AG04449 (cell line): ENCODE measurements at regions not wholly inside any gene's neighbourhood (a gene's known extent, or its start where the extent isn't known, plus 50 kb on each side); places are given as distances from the start of the nearest gene placed in this dataset.

Experiments
- CTCF ChIA-PET: fragments of 350-600 bp; formaldehyde crosslinking; extraction: SDS; loops from one replicate; lab custom pipeline; 2021; ENCODE audit warnings: antibody characterized with exemption; lab: Yijun Ruan, JAX
- POLR2A ChIA-PET: fragments of 400-600, 350-600 bp; formaldehyde crosslinking; extraction: SDS; loops from one replicate; lab custom pipeline; 2020; ENCODE audit warnings: antibody characterized with exemption, inconsistent platforms; lab: Yijun Ruan, JAX
- DNase-seq: peaks from one replicate; pipeline ENCODE4 v3.0.0-alpha.2; 2010; ENCODE audit warnings: low read depth, low spot score
- H3K4me3 ChIP-seq: 2 replicates; pipeline ENCODE4 v1.5.1; 2011; ENCODE audit warnings: low read depth, mild to moderate bottlenecking, control low read depth, low read length
- CTCF ChIP-seq: IDR thresholded peaks from one replicate; pipeline ENCODE4 v1.5.1; 2011; ENCODE audit warnings: mild to moderate bottlenecking, moderate library complexity, low read length, control low read depth, inconsistent platforms; ENCODE audit not compliant: insufficient read depth; ENCODE audit errors: missing control alignments

- no peak for TF ChIP-seq CTCF
- CTCF ChIA-PET = interaction anchor here (1.1 kb wide), 1 partner anchor 19 kb away, joined by 3 read pairs; no protein-coding TSS in a partner anchor
- DNase-seq = peak; percentile 54
- H3K4me3 ChIP-seq = no peak overlapping the region
- POLR2A ChIA-PET = interaction anchor here (1.0 kb wide), 1 partner anchor 10 kb away, joined by 3 read pairs; no protein-coding TSS in a partner anchor
Observed at GRCh38 chr12:105451211-105451610, 120.7 kb downstream of the C12orf75 start.

GRCh38 chr12:105451798-105452197 is 121.3 kb downstream of the C12orf75 start:
- POLR2A ChIA-PET = no interaction called here
- no peak overlapping the region for H3K4me3 ChIP-seq
- no peak for TF ChIP-seq CTCF
- no peak for DNase-seq
- CTCF ChIA-PET = no interaction called here

- DNase-seq = no peak
- H3K4me3 ChIP-seq = no peak overlapping the region
- POLR2A ChIA-PET = no interaction called here
- no peak for TF ChIP-seq CTCF
- CTCF ChIA-PET = no interaction called here
Observed at GRCh38 chr12:105453316-105453715, 122.8 kb downstream of the C12orf75 start.

- DNase-seq = no peak
- no peak overlapping the region for H3K4me3 ChIP-seq
- CTCF ChIA-PET = interaction anchor here (0.8 kb wide), 1 partner anchor 9 kb away, joined by 3 read pairs; no protein-coding TSS in a partner anchor
- POLR2A ChIA-PET = no interaction called here
- TF ChIP-seq CTCF = no peak
Observed at GRCh38 chr12:105454688-105455087, 124.2 kb downstream of the C12orf75 start.

- no peak for DNase-seq
- POLR2A ChIA-PET = no interaction called here
- no peak for TF ChIP-seq CTCF
Observed at GRCh38 chr12:105455261-105455660, 124.8 kb downstream of the C12orf75 start.

GRCh38 chr12:105457026-105457425 is 126.5 kb downstream of the C12orf75 start:
- DNase-seq = no peak
- TF ChIP-seq CTCF = no peak
- no peak overlapping the region for H3K4me3 ChIP-seq
- CTCF ChIA-PET = no interaction called here
- POLR2A ChIA-PET = no interaction called here

More at GRCh38 chr12:105455261-105455660, 124.8 kb downstream of the C12orf75 start:
- no peak overlapping the region for H3K4me3 ChIP-seq
- CTCF ChIA-PET = no interaction called here
